ENCODE measurements at regions not wholly inside any gene's neighbourhood (a gene's known extent, or its start where the extent isn't known, plus 50 kb on each side); places are given as distances from the start of the nearest gene placed in this dataset.

GRCh38 chr3:101050866-101051265 is 57.6 kb upstream of the ABI3BP start:
- ChIA-PET POLR2A (no interaction called here), CTCF (interaction anchor here (1.3 kb wide), 1 partner anchor 15 kb away, joined by 4 read pairs; no protein-coding TSS in a partner anchor)
- Histone ChIP-seq H3K36me3 (ENCODE audit: control insufficient read depth in 2 of 2, extremely low read depth in 1 of 2, insufficient read depth in 2 of 2, low read length in 2 of 2) (no peaks in the 10 kb centered on the region), H3K9ac (replicated peaks; ENCODE audit: extremely low read depth, insufficient read depth, low read length) (no peak overlapping the region), H3K4me2 (ENCODE audit: insufficient read depth, low read length) (no peak overlapping the region), H3K27ac (ENCODE audit: insufficient read depth, low read depth, low read length) (no peak overlapping the region), H4K20me1 (replicated peaks; ENCODE audit: control insufficient read depth, extremely low read depth, insufficient read depth, low read length) (no peaks in the 10 kb centered on the region), H3K4me3 (replicated peaks in 1 of 3; ENCODE audit: insufficient read depth in 1 of 3, low read depth in 1 of 3, low read length in 3 of 3) (no peak overlapping the region), H3K9me1 (replicated peaks; ENCODE audit: control insufficient read depth, extremely low read depth, insufficient read depth, low read length) (no peaks in the 10 kb centered on the region), H3K4me1 (ENCODE audit: control insufficient read depth, extremely low read depth, insufficient read depth, low read length) (no peaks in the 10 kb centered on the region), H3K9me3 (replicated peaks; ENCODE audit: control insufficient read depth, insufficient read depth, low read length) (no peaks in the 10 kb centered on the region), H3K79me2 (ENCODE audit: control insufficient read depth, insufficient read depth, low read length) (no peaks in the 10 kb centered on the region), H3K27me3 (ENCODE audit: control insufficient read depth in 2 of 2, insufficient read depth in 2 of 2, low read length in 2 of 2) (no peaks in the 10 kb centered on the region), H2AFZ (ENCODE audit: low read depth, low read length) (no peak overlapping the region)
- intact Hi-C loops (cut with micrococcal nuclease) (no loop called here), dilution Hi-C loops (cut with MboI; ENCODE audit: extremely low pct_ligation_motif_present, low sequenced_read_pairs) (no loop called here)
- no peak for FAIRE-seq
- BruUV-seq (replicated peaks) = no TSS peak
- no peak for DNase-seq (ENCODE audit: low read depth, low spot score)
- no peak for TF ChIP-seq POLR2AphosphoS5 (IDR thresholded peaks at IDR 0.05; ENCODE audit: insufficient read depth, low read depth, low read length)

GRCh38 chr3:101050046-101050445 is 56.8 kb upstream of the ABI3BP start:
- no peaks in the 10 kb centered on the region for H3K9me3 ChIP-seq (replicated peaks; ENCODE audit: control insufficient read depth, insufficient read depth, low read length)
- no peaks in the 10 kb centered on the region for H3K36me3 ChIP-seq (ENCODE audit: control insufficient read depth in 2 of 2, extremely low read depth in 1 of 2, insufficient read depth in 2 of 2, low read length in 2 of 2)
- no peaks in the 10 kb centered on the region for H3K9me1 ChIP-seq (replicated peaks; ENCODE audit: control insufficient read depth, extremely low read depth, insufficient read depth, low read length)
- intact Hi-C loops (cut with micrococcal nuclease) (no loop called here), dilution Hi-C loops (cut with MboI; ENCODE audit: extremely low pct_ligation_motif_present, low sequenced_read_pairs) (no loop called here)
- H3K27ac ChIP-seq (ENCODE audit: insufficient read depth, low read depth, low read length) = no peak overlapping the region
- POLR2A ChIA-PET = no interaction called here
- no peak for FAIRE-seq
- CTCF ChIA-PET = interaction anchor here (1.1 kb wide), 1 partner anchor 23 kb away, joined by 3 read pairs; no protein-coding TSS in a partner anchor
- H3K27me3 ChIP-seq (ENCODE audit: control insufficient read depth in 2 of 2, insufficient read depth in 2 of 2, low read length in 2 of 2) = no peaks in the 10 kb centered on the region
- H3K79me2 ChIP-seq (ENCODE audit: control insufficient read depth, insufficient read depth, low read length) = no peaks in the 10 kb centered on the region
- H4K20me1 ChIP-seq (replicated peaks; ENCODE audit: control insufficient read depth, extremely low read depth, insufficient read depth, low read length) = no peaks in the 10 kb centered on the region
- H2AFZ ChIP-seq (ENCODE audit: low read depth, low read length) = no peak overlapping the region
- DNase-seq (ENCODE audit: low read depth, low spot score) = no peak
- TF ChIP-seq MYC (IDR thresholded peaks at IDR 0.05; ENCODE audit: low read depth, low read length) = no peak
- TF ChIP-seq CTCF (IDR thresholded peaks at IDR 0.05; ENCODE audit: extremely low read depth in 1 of 2, insufficient read depth in 1 of 2, low read depth in 1 of 2, low read length in 2 of 2) = no peak
- no peak for TF ChIP-seq EZH2 (IDR thresholded peaks at IDR 0.05; ENCODE audit: borderline replicate concordance, low read depth, low read length, severe bottlenecking)
- no peak for TF ChIP-seq POLR2A (IDR thresholded peaks at IDR 0.05; ENCODE audit: low read depth, low read length)
- TF ChIP-seq POLR2AphosphoS5 (IDR thresholded peaks at IDR 0.05; ENCODE audit: insufficient read depth, low read depth, low read length) = no peak
- no peak for TF ChIP-seq FOS (IDR thresholded peaks at IDR 0.05; ENCODE audit: borderline replicate concordance, insufficient read depth, low read length)
- TF ChIP-seq MAX (IDR thresholded peaks at IDR 0.05; ENCODE audit: insufficient read depth, insufficient read length) = no peak
- no peak for TF ChIP-seq JUN (IDR thresholded peaks at IDR 0.05; ENCODE audit: borderline replicate concordance, insufficient read depth, insufficient read length, low read depth)
- TF ChIP-seq GATA2 (IDR thresholded peaks at IDR 0.05; ENCODE audit: insufficient read depth, insufficient read length, low read depth, low read length) = no peak
- H3K9ac ChIP-seq (replicated peaks; ENCODE audit: extremely low read depth, insufficient read depth, low read length) = no peak overlapping the region
- no peak overlapping the region for H3K4me2 ChIP-seq (ENCODE audit: insufficient read depth, low read length)
- no peaks in the 10 kb centered on the region for H3K4me1 ChIP-seq (ENCODE audit: control insufficient read depth, extremely low read depth, insufficient read depth, low read length)
- no TSS peak for BruUV-seq (replicated peaks)
- no peak overlapping the region for H3K4me3 ChIP-seq (replicated peaks in 1 of 3; ENCODE audit: insufficient read depth in 1 of 3, low read depth in 1 of 3, low read length in 3 of 3)
